GM20431 (cell line): ENCODE measurements at regions not wholly inside any gene's neighbourhood (a gene's known extent, or its start where the extent isn't known, plus 50 kb on each side); places are given as distances from the start of the nearest gene placed in this dataset.
"Not testable (repeated sequence)": the region's sequence is repeated elsewhere in the genome, so short reads cannot be mapped to it uniquely, and the experiment has no call there.

Experiments used
- in situ Hi-C: fragments of 300-500 bp; cut with MseI, MboI; formaldehyde crosslinking; loops from one replicate; pipeline ENCODE4 v1.15.0; 2020; ENCODE audit warnings: low sequenced_read_pairs; ENCODE audit not compliant: unreplicated experiment

GRCh38 chr3:88282528-88283241, 132.9 kb downstream of the C3orf38 start:
- in situ Hi-C loops, result no loop called here

DNA sequence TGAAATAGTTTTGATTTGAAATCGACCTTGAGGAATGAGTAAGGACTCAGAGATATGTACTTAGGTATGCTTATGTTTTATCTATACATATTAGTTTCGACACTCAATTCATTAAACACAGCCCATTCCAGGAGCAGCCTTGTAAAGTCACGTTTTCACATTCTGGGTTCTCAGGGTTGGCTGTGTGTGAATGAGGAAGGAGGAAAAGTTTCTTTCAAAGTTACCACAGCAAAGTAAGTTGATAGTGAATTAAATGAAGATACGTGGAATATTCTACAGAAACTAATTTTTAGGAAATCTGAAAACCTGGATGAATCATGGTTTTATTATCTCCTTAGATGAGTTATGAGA, 133.5 kb downstream of the C3orf38 start:
- in situ Hi-C loops, result no loop called here

DNA sequence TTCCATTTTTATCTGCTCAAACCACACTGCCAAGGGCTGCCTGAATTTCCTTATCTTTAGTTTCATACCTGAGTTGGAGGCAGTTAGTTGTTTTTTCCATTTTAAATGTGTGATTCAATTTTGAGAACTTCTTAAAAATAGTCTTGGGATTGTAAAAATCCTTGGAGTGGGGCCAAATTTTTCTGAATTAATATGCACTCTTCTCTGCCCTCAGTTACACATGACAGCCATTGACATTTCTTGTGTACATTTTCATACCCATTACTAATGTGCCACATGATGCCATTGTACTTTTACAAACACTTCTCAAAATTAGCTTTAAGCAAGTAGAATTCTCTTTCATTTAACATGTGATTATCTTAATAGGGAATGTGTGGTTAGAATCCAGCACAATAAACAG, 141.7 kb downstream of the C3orf38 start:
- in situ Hi-C loops, result no loop called here

GRCh38 chr3:88298189-88298588, 148.4 kb downstream of the C3orf38 start:
- in situ Hi-C loops, result no loop called here

DNA sequence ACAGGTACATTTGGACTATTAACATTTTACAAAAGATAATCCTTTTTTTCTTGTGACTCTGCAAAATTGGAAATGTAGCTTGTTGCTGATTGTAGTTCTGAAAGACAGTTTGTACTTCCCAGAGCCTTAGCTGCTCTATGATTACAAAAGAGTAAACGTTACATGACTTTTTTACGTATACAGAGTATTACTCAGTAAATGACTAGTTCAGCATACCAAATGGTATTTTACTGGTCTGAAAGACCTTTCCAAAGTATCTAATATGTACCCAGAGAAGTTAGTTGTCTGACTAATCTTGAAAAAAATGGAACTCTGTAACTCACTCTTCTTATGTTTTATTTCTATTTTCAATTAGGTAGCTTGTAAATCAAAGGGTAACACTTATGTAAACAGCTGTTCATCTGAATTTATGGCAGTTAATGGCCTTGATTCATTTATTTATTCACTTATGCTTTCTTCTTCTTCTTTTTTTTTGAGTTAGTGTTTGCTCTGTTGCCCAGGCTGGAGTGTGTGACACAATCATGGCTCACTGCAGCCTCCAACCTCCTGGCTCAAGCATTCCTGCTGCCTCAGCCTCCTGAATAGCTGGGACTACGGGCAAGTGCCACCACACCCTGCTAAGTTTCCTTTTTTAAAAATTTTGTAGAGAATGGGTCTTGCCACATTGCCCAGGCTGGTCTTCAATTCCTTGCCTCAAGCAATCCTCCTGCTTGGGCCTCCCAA, 151.7 kb downstream of the C3orf38 start:
- in situ Hi-C loops, result no loop called here

- in situ Hi-C loops, result no loop called here
Observed at GRCh38 chr3:88301996-88302393, 152.2 kb downstream of the C3orf38 start.

GRCh38 chr3:88303331-88303904, 153.7 kb downstream of the C3orf38 start:
- in situ Hi-C loops, result not testable (repeated sequence)

DNA sequence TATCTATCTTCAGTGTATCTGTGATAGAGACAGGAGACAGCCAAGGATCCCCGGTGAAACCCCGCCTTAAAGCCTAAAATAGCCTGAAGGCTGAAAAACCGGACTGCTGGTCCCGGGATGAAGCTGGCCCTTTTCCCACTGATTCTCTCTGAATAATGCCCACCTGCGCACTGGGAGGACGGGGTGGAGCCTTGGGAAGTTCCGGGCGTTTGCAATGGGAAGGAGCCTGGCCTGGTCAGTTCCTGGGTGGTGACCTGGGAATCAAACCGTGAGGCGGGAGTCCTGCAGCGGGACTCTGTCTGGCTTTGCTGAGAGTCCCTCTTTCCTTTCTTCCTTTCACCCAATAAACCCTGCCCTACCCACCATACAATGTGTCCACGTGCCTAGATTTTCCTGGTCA, 157.9 kb downstream of the C3orf38 start:
- in situ Hi-C loops, result no loop called here

DNA sequence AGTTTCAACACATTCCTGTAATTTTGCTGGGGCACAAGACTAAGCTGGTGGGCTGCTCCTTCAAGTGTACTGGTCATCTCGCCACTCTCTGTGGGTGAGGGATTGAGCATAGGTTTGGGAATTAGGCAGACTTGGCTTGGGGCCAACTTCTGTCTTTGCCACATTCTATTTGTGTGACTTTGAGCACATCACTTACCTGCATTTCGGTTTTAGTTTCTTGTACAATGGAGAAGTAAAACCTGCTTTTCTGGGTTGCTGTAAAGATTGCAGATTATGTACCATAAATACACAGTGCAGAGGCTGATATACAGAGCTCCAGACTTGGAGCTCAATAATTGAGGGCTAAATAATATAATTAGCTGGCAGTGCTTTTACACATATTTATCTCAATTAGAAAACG, 162.1 kb downstream of the C3orf38 start:
- in situ Hi-C loops, result no loop called here

- in situ Hi-C loops, result no loop called here
Observed at GRCh38 chr3:88312256-88312655, 162.5 kb downstream of the C3orf38 start.

DNA sequence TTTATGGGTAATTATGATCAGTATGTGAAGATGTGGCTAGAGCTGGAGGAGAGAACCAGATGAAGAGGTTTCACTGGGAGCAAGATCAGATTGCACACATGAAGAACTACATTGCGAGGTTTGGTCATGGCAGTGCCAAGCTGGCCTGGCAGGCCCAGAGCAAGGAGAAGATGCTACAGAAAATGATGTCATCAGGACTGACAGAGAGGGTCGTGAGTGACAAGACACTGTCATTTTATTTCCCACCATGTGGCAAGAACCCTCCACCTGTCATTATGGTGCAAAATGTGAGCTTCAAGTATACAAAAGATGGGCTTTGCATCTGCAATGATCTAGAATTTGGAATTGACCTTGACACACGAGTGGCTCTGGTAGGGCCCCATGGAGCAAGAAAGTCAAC, 168.3 kb downstream of the C3orf38 start:
- in situ Hi-C loops, result no loop called here

GRCh38 chr3:88321363-88322050, 171.7 kb downstream of the C3orf38 start:
- in situ Hi-C loops, result no loop called here

DNA sequence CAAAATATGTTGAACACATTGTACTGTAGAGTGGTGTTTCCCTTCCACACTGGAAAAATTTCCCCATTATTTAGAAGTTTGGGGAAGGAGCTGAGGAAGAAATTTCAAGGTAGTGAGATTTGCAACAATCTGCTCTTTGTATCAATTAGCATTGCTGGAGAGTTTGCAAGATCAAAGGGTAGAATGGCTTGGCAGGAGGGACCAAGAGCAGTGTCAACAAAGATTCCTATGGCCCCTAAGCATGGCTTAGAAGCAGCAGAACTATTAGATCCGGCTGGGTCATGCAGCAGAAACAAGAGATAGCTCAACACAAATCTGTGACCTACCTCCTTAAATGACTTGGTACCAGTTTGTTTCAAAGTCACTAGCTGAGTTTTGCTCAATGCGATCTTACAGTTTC, 175.0 kb downstream of the C3orf38 start:
- in situ Hi-C loops, result no loop called here

GRCh38 chr3:88334187-88334868, 184.6 kb downstream of the C3orf38 start:
- in situ Hi-C loops, result no loop called here

DNA sequence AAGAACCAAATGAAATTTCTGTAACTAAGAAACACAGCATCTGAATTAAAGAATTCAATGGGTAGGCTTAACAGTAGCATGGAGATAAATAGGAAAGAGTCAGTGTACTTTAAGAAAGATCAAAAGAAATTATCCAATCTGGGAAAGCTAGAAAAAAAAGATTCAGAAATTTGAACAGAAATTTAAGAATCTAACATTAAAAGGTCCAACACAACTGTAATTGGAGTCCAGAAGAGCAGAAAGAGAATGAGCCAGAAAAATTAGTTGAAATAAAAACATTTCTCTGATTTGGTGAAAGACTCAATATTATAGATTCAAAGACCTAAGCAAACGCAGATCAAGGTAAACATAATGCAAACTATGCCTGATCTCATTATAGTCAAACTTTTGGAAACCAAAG, 187.1 kb downstream of the C3orf38 start:
- in situ Hi-C loops, result no loop called here

GRCh38 chr3:88343264-88343663, 193.5 kb downstream of the C3orf38 start:
- in situ Hi-C loops, result no loop called here

GRCh38 chr3:88346643-88347042, 196.9 kb downstream of the C3orf38 start:
- in situ Hi-C loops, result no loop called here

DNA sequence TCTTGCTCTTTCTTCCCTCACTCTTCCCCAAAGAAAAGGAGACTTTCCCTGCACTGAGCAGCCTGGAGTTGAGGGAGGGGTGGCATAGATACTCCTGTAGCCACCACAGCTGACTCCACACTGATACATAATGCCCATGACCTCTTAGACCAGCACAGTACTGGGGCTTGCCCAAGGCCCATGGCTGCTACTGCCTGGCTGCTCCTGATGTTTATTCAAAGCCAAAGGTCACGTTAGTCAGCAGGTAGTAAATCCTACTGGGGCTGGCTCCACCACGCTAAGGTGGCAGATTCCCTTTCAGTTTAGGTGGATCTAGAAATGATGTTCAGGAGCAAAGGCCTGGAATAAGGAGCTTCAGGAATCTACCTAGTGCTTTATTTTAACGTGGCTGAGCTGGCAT, 212.7 kb downstream of the C3orf38 start:
- in situ Hi-C loops, result no loop called here

- in situ Hi-C loops, result no loop called here
Observed at GRCh38 chr3:88364926-88365325, 215.2 kb downstream of the C3orf38 start.

- in situ Hi-C loops, result no loop called here
Observed at GRCh38 chr3:88369337-88369736, 219.6 kb downstream of the C3orf38 start.
